Upper lobe of right lung (tissue), 1 donor: ENCODE measurements at regions not wholly inside any gene's neighbourhood (a gene's known extent, or its start where the extent isn't known, plus 50 kb on each side); places are given as distances from the start of the nearest gene placed in this dataset.

Experiments
- ATAC-seq: fragments of 200-7000 bp; cut with Tn5 transposase; one replicate; pipeline ENCODE4 v1.9.1; 2020; ENCODE audit warnings: mild to moderate bottlenecking, moderate library complexity
- DNase-seq: peaks from one replicate; pipeline ENCODE4 v3.0.0-alpha.2; 2020
- H3K27ac ChIP-seq: fragments of 200-600 bp; one replicate; pipeline ENCODE4 v1.8.0; 2022
- H3K27me3 ChIP-seq: fragments of 200-600 bp; one replicate; pipeline ENCODE4 v1.8.0; 2022; ENCODE audit warnings: mild to moderate bottlenecking
- H3K36me3 ChIP-seq: fragments of 200-600 bp; one replicate; pipeline ENCODE4 v1.8.0; 2022
- H3K4me1 ChIP-seq: fragments of 200-600 bp; one replicate; pipeline ENCODE4 v1.8.0; 2022
- H3K4me3 ChIP-seq: fragments of 200-600 bp; one replicate; pipeline ENCODE4 v1.8.0; 2022; ENCODE audit warnings: mild to moderate bottlenecking
- H3K9me3 ChIP-seq: fragments of 200-600 bp; one replicate; pipeline ENCODE4 v1.8.0; 2022
- intact Hi-C: fragments of 100-400 bp; cut with DNase I; formaldehyde crosslinking; loops from one replicate; pipeline ENCODE4 v1.11.0; 2022
- TF ChIP-seq, protein P1 (sequence below): fragments of 200-600 bp; IDR thresholded peaks from one replicate; pipeline ENCODE4 v1.8.0; 2022; ENCODE audit warnings: antibody characterized with exemption
- donor health status: DM: no; HTN: yes; CAD: no; lungs with severe emphysema.

- no peaks in the 10 kb centered on the region for H3K4me1 ChIP-seq
- peak; percentile 75 for ATAC-seq
- H3K27ac ChIP-seq = no peak overlapping the region
- TF ChIP-seq, protein P1, sequence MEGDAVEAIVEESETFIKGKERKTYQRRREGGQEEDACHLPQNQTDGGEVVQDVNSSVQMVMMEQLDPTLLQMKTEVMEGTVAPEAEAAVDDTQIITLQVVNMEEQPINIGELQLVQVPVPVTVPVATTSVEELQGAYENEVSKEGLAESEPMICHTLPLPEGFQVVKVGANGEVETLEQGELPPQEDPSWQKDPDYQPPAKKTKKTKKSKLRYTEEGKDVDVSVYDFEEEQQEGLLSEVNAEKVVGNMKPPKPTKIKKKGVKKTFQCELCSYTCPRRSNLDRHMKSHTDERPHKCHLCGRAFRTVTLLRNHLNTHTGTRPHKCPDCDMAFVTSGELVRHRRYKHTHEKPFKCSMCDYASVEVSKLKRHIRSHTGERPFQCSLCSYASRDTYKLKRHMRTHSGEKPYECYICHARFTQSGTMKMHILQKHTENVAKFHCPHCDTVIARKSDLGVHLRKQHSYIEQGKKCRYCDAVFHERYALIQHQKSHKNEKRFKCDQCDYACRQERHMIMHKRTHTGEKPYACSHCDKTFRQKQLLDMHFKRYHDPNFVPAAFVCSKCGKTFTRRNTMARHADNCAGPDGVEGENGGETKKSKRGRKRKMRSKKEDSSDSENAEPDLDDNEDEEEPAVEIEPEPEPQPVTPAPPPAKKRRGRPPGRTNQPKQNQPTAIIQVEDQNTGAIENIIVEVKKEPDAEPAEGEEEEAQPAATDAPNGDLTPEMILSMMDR = peak; percentile 60
- no peaks in the 10 kb centered on the region for H3K36me3 ChIP-seq
- no peaks in the 10 kb centered on the region for H3K9me3 ChIP-seq
- intact Hi-C loops = no loop called here
- no peak for DNase-seq
- H3K27me3 ChIP-seq = no peaks in the 10 kb centered on the region
- H3K4me3 ChIP-seq = no peak overlapping the region
These were observed 122.4 kb downstream of the WT1 start for GRCh38 chr11:32312865-32313403.

GRCh38 chr11:32313477-32313876 is 121.9 kb downstream of the WT1 start:
- intact Hi-C loops = no loop called here
- Histone ChIP-seq H3K4me3 (no peak overlapping the region), H3K4me1 (no peaks in the 10 kb centered on the region), H3K27me3 (no peaks in the 10 kb centered on the region), H3K27ac (no peak overlapping the region), H3K36me3 (no peaks in the 10 kb centered on the region), H3K9me3 (no peaks in the 10 kb centered on the region)
- ATAC-seq (no peak), DNase-seq (no peak)
- TF ChIP-seq, protein P1 = no peak

- no peak for ATAC-seq
- Histone ChIP-seq H3K4me3 (no peak overlapping the region), H3K36me3 (no peaks in the 10 kb centered on the region), H3K9me3 (no peaks in the 10 kb centered on the region), H3K27ac (no peak overlapping the region), H3K4me1 (no peaks in the 10 kb centered on the region), H3K27me3 (no peaks in the 10 kb centered on the region)
- no peak for DNase-seq
- intact Hi-C loops = no loop called here
- TF ChIP-seq, protein P1 = no peak
These were observed 120.2 kb downstream of the WT1 start for GRCh38 chr11:32315121-32315520.

DNA sequence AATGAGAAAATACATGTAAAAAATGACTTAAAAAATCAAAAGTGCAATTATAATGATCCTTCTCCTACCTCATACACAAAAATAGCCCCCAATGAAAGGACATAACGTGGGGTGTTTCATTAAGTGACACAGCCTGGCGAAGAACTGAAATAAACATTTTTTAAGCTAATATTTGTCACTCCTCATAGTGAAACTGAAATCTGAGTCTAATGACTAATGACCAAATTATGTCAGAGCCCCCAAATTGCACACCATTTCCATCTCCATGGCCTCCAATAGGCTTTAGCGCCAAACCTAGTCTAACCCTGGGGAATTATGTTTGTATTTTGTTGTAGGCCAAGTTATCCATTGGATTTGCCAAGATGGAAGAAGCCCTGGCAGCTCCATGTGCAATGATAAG is 119.1 kb downstream of the WT1 start:
- intact Hi-C loops = no loop called here
- DNase-seq (no peak), ATAC-seq (no peak)
- Histone ChIP-seq H3K4me3 (no peak overlapping the region), H3K27ac (no peak overlapping the region), H3K9me3 (no peaks in the 10 kb centered on the region), H3K36me3 (no peaks in the 10 kb centered on the region), H3K4me1 (no peaks in the 10 kb centered on the region), H3K27me3 (peaks cover under 1% of the 10 kb centered on the region)
- TF ChIP-seq, protein P1 = no peak

- no peak overlapping the region for H3K4me3 ChIP-seq
- peaks cover 7% of the 10 kb centered on the region for H3K27me3 ChIP-seq
- no peak for ATAC-seq
- no peaks in the 10 kb centered on the region for H3K36me3 ChIP-seq
- no peaks in the 10 kb centered on the region for H3K9me3 ChIP-seq
- no peak for DNase-seq
- no peak overlapping the region for H3K27ac ChIP-seq
- no peaks in the 10 kb centered on the region for H3K4me1 ChIP-seq
- TF ChIP-seq, protein P1 = no peak
- intact Hi-C loops = no loop called here
These were observed 118.3 kb downstream of the WT1 start for GRCh38 chr11:32316858-32317642.
